ENCODE measurements at regions not wholly inside any gene's neighbourhood (a gene's known extent, or its start where the extent isn't known, plus 50 kb on each side); places are given as distances from the start of the nearest gene placed in this dataset.

DNA sequence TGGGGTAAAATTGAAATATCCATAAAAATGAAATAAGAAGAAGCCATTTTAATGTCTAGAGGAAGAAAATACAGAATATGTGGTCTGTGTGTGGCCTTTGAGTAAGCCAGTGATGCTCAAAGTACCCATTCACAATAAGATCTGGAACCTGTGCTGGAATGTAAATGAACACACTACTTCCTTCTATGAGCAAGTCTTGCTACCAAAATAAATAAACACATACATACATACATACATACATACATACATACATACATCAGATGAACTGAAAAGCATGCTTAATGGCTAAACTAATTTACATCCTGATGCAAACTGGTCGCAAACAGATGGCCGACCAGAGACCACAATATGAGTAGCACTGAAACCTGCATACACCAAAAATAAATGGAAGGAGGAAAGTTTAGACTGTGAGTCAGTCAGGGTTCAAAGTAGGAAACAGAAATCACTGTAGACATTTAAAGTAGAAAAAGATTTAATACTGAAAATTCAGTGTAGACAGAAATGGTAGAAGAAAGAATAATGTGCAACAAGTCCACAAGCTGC is 317.6 kb downstream of the CAAP1 start:
- TF ChIP-seq, protein P1, sequence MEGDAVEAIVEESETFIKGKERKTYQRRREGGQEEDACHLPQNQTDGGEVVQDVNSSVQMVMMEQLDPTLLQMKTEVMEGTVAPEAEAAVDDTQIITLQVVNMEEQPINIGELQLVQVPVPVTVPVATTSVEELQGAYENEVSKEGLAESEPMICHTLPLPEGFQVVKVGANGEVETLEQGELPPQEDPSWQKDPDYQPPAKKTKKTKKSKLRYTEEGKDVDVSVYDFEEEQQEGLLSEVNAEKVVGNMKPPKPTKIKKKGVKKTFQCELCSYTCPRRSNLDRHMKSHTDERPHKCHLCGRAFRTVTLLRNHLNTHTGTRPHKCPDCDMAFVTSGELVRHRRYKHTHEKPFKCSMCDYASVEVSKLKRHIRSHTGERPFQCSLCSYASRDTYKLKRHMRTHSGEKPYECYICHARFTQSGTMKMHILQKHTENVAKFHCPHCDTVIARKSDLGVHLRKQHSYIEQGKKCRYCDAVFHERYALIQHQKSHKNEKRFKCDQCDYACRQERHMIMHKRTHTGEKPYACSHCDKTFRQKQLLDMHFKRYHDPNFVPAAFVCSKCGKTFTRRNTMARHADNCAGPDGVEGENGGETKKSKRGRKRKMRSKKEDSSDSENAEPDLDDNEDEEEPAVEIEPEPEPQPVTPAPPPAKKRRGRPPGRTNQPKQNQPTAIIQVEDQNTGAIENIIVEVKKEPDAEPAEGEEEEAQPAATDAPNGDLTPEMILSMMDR (IDR thresholded peaks at IDR 0.05; ENCODE audit: insufficient read depth, missing control alignments) = no peak
- FAIRE-seq (no peak), DNase-seq (ENCODE audit: insufficient read length, low spot score) (no peak)

DNA sequence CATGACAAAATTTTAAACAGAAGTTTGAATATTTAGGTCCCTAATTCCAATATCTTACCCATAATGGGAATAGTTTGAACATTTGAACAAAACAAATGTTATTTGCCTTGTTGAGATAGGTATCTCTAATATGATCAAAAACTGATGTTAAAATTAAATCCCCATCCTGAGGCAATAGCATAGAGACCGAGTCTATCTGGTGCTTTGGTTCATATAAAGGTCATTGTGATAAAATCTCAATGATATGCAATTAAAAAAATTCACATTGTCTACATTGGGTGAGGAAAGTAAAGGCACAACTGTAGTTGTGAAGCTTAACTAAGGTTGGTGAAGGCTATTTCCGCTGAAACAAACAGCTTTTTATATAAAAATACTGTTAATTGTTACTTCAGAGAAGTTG is 318.3 kb downstream of the CAAP1 start:
- no peak for DNase-seq (ENCODE audit: insufficient read length, low spot score)
- FAIRE-seq = no peak

DNA sequence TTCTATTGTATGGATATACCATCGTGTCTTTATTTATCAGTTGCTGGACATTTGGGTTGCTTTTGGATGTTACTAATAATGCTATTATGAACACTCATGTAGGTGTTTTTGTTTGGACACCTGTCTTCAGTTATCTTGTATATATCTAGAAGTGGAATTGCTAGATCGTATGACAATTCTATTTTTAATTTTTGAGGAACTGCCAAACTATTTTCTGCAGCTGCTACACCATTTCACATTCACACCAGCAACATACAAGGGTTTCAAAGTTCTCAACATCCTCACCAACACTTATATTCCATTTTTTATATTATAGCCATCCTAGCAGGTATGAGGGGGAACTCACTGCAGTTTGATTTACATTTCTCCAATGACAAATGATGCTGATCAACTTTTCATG is 324.6 kb downstream of the CAAP1 start:
- FAIRE-seq (no peak), DNase-seq (ENCODE audit: insufficient read length, low spot score) (no peak)
- TF ChIP-seq, protein P1 (IDR thresholded peaks at IDR 0.05; ENCODE audit: insufficient read depth, missing control alignments) = no peak

More for the DNA sequence above, 318.3 kb downstream of the CAAP1 start:
- TF ChIP-seq, protein P1 (IDR thresholded peaks at IDR 0.05; ENCODE audit: insufficient read depth, missing control alignments) = no peak

DNA sequence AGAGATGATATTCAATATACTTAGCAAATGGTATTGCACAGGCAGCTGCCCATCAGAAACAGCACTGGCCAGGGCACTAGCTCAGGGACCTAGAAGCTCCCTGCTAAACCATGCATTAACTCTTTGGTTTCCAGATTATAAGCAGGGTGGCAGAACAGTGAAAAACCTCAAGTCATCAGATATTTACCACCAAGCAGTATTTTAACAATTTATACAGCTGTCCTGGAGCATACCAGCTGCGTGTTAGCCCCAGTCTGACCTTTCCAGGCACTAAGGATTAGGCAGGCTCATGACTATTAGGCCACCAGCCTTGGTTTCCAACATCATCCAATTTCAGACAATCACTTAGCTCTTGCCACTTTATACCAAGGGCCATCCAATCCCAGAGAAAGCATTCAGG is 326.5 kb downstream of the CAAP1 start:
- TF ChIP-seq, protein P1 (IDR thresholded peaks at IDR 0.05; ENCODE audit: insufficient read depth, missing control alignments) = no peak
- no peak for DNase-seq (ENCODE audit: insufficient read length, low spot score)

DNA sequence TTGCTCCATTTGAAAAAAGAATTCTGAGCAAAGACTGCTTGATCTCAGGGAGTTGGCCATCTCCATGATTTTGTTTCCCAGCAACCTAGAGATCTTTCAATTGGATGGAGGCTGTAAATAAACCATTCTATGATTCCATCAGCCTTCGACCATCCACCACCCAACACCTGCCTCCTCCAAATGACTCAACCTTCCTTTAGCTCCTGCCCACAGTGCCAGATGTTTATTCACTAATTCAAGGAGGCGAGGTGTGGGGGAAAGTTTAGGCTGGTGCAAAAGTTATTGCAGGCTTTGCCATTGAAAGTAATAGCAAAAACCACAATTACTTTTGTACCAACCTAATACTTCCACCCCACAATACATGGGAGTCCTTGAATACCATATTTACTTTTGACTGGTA is 327.5 kb downstream of the CAAP1 start:
- DNase-seq (ENCODE audit: insufficient read length, low spot score) (no peak), FAIRE-seq (no peak)
- TF ChIP-seq, protein P1 (IDR thresholded peaks at IDR 0.05; ENCODE audit: insufficient read depth, missing control alignments) = no peak

More for the DNA sequence above, 326.5 kb downstream of the CAAP1 start:
- no peak for FAIRE-seq

GRCh38 chr9:26562338-26562737 is 330.3 kb downstream of the CAAP1 start:
- DNase-seq (ENCODE audit: insufficient read length, low spot score) = no peak
- no peak for FAIRE-seq
- TF ChIP-seq, protein P1 (IDR thresholded peaks at IDR 0.05; ENCODE audit: insufficient read depth, missing control alignments) = no peak

GRCh38 chr9:26561928-26562327 is 330.7 kb downstream of the CAAP1 start:
- DNase-seq (ENCODE audit: insufficient read length, low spot score) (no peak), FAIRE-seq (no peak)
- TF ChIP-seq, protein P1 (IDR thresholded peaks at IDR 0.05; ENCODE audit: insufficient read depth, missing control alignments) = no peak

Data from D721Med (cell line).